Tibial nerve (tissue), 4 donors: ENCODE measurements at regions not wholly inside any gene's neighbourhood (a gene's known extent, or its start where the extent isn't known, plus 50 kb on each side); places are given as distances from the start of the nearest gene placed in this dataset.

ENCODE experiments used
- EP300 ChIP-seq, 2 donors: sonication (generic); formaldehyde crosslinking; IDR thresholded peaks; one replicate each; pipeline ENCODE4 v1.6.1; 2017; ENCODE audit warnings: antibody characterized with exemption in 2 of 2, mild to moderate bottlenecking in 1 of 2
- POLR2A ChIP-seq, 2 donors: fragments of 450-650 bp; IDR thresholded peaks; one replicate each; pipeline ENCODE4 v1.6.1; 2017; ENCODE audit warnings: antibody characterized with exemption in 2 of 2, mild to moderate bottlenecking in 2 of 2, moderate library complexity in 2 of 2
- TF ChIP-seq, protein P1 (sequence below), 5 experiments: fragments of 200-600 bp in 3 of 5; fragments of 450-650 bp in 2 of 5; sonication (generic) in 3 of 5; IDR thresholded peaks; one replicate each; pipeline ENCODE4 v1.5.1; 2016 to 2019; ENCODE audit warnings: antibody characterized with exemption in 5 of 5, mild to moderate bottlenecking in 3 of 5, moderate library complexity in 2 of 5

DNA sequence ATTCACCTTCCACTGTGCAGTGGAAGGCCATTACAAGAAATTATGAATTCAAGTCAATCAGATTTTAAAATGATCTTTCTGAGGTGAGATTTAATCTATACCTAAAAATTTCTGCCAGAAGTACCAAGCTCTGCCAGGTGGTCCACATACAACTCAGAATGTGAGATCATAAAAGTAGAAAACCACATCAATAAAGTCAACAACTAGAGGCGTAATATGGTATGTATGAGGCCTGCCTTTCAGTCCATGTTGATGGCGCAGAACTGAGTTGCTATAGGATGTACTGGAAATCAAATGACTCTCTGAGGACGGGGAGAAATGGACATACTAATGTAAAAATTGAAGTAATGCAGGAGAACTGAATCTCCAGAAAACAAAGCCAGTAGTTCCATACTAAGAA, 163.8 kb upstream of the FBXL4 start:
- TF ChIP-seq, protein P1, sequence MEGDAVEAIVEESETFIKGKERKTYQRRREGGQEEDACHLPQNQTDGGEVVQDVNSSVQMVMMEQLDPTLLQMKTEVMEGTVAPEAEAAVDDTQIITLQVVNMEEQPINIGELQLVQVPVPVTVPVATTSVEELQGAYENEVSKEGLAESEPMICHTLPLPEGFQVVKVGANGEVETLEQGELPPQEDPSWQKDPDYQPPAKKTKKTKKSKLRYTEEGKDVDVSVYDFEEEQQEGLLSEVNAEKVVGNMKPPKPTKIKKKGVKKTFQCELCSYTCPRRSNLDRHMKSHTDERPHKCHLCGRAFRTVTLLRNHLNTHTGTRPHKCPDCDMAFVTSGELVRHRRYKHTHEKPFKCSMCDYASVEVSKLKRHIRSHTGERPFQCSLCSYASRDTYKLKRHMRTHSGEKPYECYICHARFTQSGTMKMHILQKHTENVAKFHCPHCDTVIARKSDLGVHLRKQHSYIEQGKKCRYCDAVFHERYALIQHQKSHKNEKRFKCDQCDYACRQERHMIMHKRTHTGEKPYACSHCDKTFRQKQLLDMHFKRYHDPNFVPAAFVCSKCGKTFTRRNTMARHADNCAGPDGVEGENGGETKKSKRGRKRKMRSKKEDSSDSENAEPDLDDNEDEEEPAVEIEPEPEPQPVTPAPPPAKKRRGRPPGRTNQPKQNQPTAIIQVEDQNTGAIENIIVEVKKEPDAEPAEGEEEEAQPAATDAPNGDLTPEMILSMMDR (IDR thresholded peaks at IDR 0.05), result no peak
- TF ChIP-seq EP300 (IDR thresholded peaks at IDR 0.05) (no peak), POLR2A (IDR thresholded peaks at IDR 0.05) (no peak)
